WTC11 (cell line): ENCODE measurements at regions not wholly inside any gene's neighbourhood (a gene's known extent, or its start where the extent isn't known, plus 50 kb on each side); places are given as distances from the start of the nearest gene placed in this dataset.

Source experiments
- ATAC-seq: fragments of 200-7000 bp; cut with Tn5 transposase; 2 replicates; pipeline ENCODE4 v1.10.0; 2021; ENCODE audit warnings: mild to moderate bottlenecking, moderate library complexity
- CTCF ChIA-PET: fragments of 300-600 bp; sonication (Branson Sonifier 250); formaldehyde crosslinking; loops from one replicate; lab custom pipeline; 2021; ENCODE audit warnings: antibody characterized with exemption; lab: Charles Lee
- POLR2A ChIA-PET: fragments of 350-600 bp; sonication (Branson Sonifier 250); formaldehyde crosslinking; loops from one replicate; lab custom pipeline; 2021; ENCODE audit warnings: antibody characterized with exemption; lab: Charles Lee
- DNase-seq: peaks from one replicate; pipeline ENCODE4 v3.0.0; 2021; ENCODE audit warnings: low spot score
- H3K27ac Mint-ChIP-seq: 2 replicates; pipeline ENCODE4 v1.8.0; 2021; ENCODE audit warnings: mixed read lengths
- H3K27me3 Mint-ChIP-seq: 2 replicates; pipeline ENCODE4 v1.8.0; 2021; ENCODE audit warnings: low read depth, mild to moderate bottlenecking, moderate library complexity, mixed read lengths
- H3K36me3 Mint-ChIP-seq: 2 replicates; pipeline ENCODE4 v1.8.0; 2021; ENCODE audit warnings: mixed read lengths
- H3K4me1 Mint-ChIP-seq: 2 replicates; pipeline ENCODE4 v1.8.0; 2022; ENCODE audit warnings: mixed read lengths
- H3K4me3 Mint-ChIP-seq: 2 replicates; pipeline ENCODE4 v1.8.0; 2021; ENCODE audit warnings: mild to moderate bottlenecking, moderate library complexity, mixed read lengths
- H3K9me3 Mint-ChIP-seq: 2 replicates; pipeline ENCODE4 v1.8.0; 2021; ENCODE audit warnings: mixed read lengths
- ARID4B ChIP-seq: sonication (generic); formaldehyde crosslinking; IDR thresholded peaks from 2 replicates; pipeline ENCODE4 v1.8.0; 2023; ENCODE audit warnings: missing genetic modification reagents, mild to moderate bottlenecking, borderline replicate concordance
- ETV6 ChIP-seq: sonication (generic); formaldehyde crosslinking; IDR thresholded peaks from 2 replicates; pipeline ENCODE4 v1.8.1; 2022; ENCODE audit warnings: mild to moderate bottlenecking, missing genetic modification reagents
- FOXJ3 ChIP-seq: sonication (generic); formaldehyde crosslinking; IDR thresholded peaks from 2 replicates; pipeline ENCODE4 v1.9.0; 2021; ENCODE audit warnings: missing genetic modification reagents, mild to moderate bottlenecking, borderline replicate concordance
- GABPB1 ChIP-seq: sonication (generic); formaldehyde crosslinking; IDR thresholded peaks from 2 replicates; pipeline ENCODE4 v1.8.1; 2023; ENCODE audit warnings: mild to moderate bottlenecking, missing genetic modification reagents
- JAZF1 ChIP-seq: fragments of 250-450 bp; sonication (Bioruptor Pico); IDR thresholded peaks from 2 replicates; pipeline ENCODE4 v1.9.0; 2021; ENCODE audit warnings: moderate library complexity, mild to moderate bottlenecking, inconsistent platforms
- JUN ChIP-seq: sonication (generic); formaldehyde crosslinking; IDR thresholded peaks from 2 replicates; pipeline ENCODE4 v1.8.0; 2023; ENCODE audit warnings: mild to moderate bottlenecking, missing genetic modification reagents
- NFYB ChIP-seq: sonication (generic); formaldehyde crosslinking; conservative IDR thresholded peaks from 2 replicates; pipeline ENCODE4 v1.8.0; 2022; ENCODE audit warnings: low read depth, missing genetic modification reagents
- PRRX2 ChIP-seq: fragments of 250-450 bp; sonication (Bioruptor Pico); IDR thresholded peaks from 2 replicates; pipeline ENCODE4 v1.8.0; 2021; ENCODE audit warnings: mild to moderate bottlenecking
- SMAD3 ChIP-seq: sonication (generic); formaldehyde crosslinking; IDR thresholded peaks from 2 replicates; pipeline ENCODE4 v1.8.0; 2022; ENCODE audit warnings: missing genetic modification reagents, mild to moderate bottlenecking, borderline replicate concordance
- SMAD4 ChIP-seq: sonication (generic); formaldehyde crosslinking; IDR thresholded peaks from 2 replicates; pipeline ENCODE4 v1.8.0; 2022; ENCODE audit warnings: mild to moderate bottlenecking, missing genetic modification reagents
- SOX15 ChIP-seq: fragments of 250-450 bp; sonication (Bioruptor Pico); IDR thresholded peaks from 2 replicates; pipeline ENCODE4 v1.9.0; 2021; ENCODE audit warnings: mild to moderate bottlenecking
- ZBTB43 ChIP-seq: sonication (generic); formaldehyde crosslinking; IDR thresholded peaks from 2 replicates; pipeline ENCODE4 v1.8.1; 2023; ENCODE audit warnings: mild to moderate bottlenecking, missing genetic modification reagents
- ZNF121 ChIP-seq: sonication (generic); formaldehyde crosslinking; IDR thresholded peaks from 2 replicates; pipeline ENCODE4 v1.8.0; 2023; ENCODE audit warnings: missing genetic modification reagents
- ZNF138 ChIP-seq: sonication (generic); formaldehyde crosslinking; conservative IDR thresholded peaks from 2 replicates; pipeline ENCODE4 v1.8.1; 2022; ENCODE audit warnings: mild to moderate bottlenecking, moderate library complexity, missing genetic modification reagents
- ZNF281 ChIP-seq: sonication (generic); formaldehyde crosslinking; IDR thresholded peaks from 2 replicates; pipeline ENCODE4 v1.8.0; 2023; ENCODE audit warnings: mild to moderate bottlenecking, missing genetic modification reagents
- ZNF416 ChIP-seq: fragments of 250-450 bp; sonication (Bioruptor Pico); IDR thresholded peaks from 2 replicates; pipeline ENCODE4 v1.9.0; 2021; ENCODE audit warnings: mild to moderate bottlenecking, inconsistent platforms
- TF ChIP-seq, protein P1 (sequence below): sonication (generic); formaldehyde crosslinking; IDR thresholded peaks from 2 replicates; pipeline ENCODE4 v1.8.1; 2022; ENCODE audit warnings: mild to moderate bottlenecking, moderate library complexity, missing genetic modification reagents
- TF ChIP-seq, protein P2 (sequence below): fragments of 200-600 bp; IDR thresholded peaks from 2 replicates; pipeline ENCODE4 v1.8.0; 2022; ENCODE audit warnings: antibody characterized with exemption
- TF ChIP-seq, protein P3 (sequence below): sonication (generic); formaldehyde crosslinking; IDR thresholded peaks from 2 replicates; pipeline ENCODE4 v1.8.1; 2022; ENCODE audit warnings: mild to moderate bottlenecking, missing genetic modification reagents, moderate library complexity, borderline replicate concordance

- Mint-ChIP-seq H3K4me1 (peaks cover 31% of the 10 kb centered on the region), H3K27me3 (no peaks in the 10 kb centered on the region), H3K36me3 (peaks cover 10% of the 10 kb centered on the region), H3K9me3 (peaks cover 45% of the 10 kb centered on the region), H3K27ac (no peak overlapping the region), H3K4me3 (no peak overlapping the region)
- DNase-seq (no peak), ATAC-seq (no peak)
- ChIA-PET POLR2A (no interaction called here), CTCF (no interaction called here)
- no peak for TF ChIP-seq ZNF138 (CRISPR knock-in tag)
- TF ChIP-seq NFYB (CRISPR knock-in tag), result no peak
- no peak for TF ChIP-seq GABPB1 (CRISPR knock-in tag)
- TF ChIP-seq, protein P1, sequence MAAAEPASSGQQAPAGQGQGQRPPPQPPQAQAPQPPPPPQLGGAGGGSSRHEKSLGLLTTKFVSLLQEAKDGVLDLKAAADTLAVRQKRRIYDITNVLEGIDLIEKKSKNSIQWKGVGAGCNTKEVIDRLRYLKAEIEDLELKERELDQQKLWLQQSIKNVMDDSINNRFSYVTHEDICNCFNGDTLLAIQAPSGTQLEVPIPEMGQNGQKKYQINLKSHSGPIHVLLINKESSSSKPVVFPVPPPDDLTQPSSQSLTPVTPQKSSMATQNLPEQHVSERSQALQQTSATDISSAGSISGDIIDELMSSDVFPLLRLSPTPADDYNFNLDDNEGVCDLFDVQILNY, result no peak
- no peak for TF ChIP-seq ZBTB43 (CRISPR knock-in tag)
- TF ChIP-seq ZNF281 (CRISPR knock-in tag), result no peak
- no peak for TF ChIP-seq JUN
- TF ChIP-seq, protein P2, sequence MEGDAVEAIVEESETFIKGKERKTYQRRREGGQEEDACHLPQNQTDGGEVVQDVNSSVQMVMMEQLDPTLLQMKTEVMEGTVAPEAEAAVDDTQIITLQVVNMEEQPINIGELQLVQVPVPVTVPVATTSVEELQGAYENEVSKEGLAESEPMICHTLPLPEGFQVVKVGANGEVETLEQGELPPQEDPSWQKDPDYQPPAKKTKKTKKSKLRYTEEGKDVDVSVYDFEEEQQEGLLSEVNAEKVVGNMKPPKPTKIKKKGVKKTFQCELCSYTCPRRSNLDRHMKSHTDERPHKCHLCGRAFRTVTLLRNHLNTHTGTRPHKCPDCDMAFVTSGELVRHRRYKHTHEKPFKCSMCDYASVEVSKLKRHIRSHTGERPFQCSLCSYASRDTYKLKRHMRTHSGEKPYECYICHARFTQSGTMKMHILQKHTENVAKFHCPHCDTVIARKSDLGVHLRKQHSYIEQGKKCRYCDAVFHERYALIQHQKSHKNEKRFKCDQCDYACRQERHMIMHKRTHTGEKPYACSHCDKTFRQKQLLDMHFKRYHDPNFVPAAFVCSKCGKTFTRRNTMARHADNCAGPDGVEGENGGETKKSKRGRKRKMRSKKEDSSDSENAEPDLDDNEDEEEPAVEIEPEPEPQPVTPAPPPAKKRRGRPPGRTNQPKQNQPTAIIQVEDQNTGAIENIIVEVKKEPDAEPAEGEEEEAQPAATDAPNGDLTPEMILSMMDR, result no peak
- no peak for TF ChIP-seq SMAD3
- TF ChIP-seq, protein P3, sequence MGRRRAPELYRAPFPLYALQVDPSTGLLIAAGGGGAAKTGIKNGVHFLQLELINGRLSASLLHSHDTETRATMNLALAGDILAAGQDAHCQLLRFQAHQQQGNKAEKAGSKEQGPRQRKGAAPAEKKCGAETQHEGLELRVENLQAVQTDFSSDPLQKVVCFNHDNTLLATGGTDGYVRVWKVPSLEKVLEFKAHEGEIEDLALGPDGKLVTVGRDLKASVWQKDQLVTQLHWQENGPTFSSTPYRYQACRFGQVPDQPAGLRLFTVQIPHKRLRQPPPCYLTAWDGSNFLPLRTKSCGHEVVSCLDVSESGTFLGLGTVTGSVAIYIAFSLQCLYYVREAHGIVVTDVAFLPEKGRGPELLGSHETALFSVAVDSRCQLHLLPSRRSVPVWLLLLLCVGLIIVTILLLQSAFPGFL (CRISPR knock-in tag), result no peak
- no peak for TF ChIP-seq ZNF416 (CRISPR knock-in tag)
- no peak for TF ChIP-seq PRRX2
- TF ChIP-seq FOXJ3 (CRISPR knock-in tag), result no peak
- no peak for TF ChIP-seq SMAD4
- no peak for TF ChIP-seq ETV6 (CRISPR knock-in tag)
- TF ChIP-seq ZNF121 (CRISPR knock-in tag), result no peak
Observed at GRCh38 chr6:169101981-169102380, 151.7 kb downstream of the THBS2 start.

DNA sequence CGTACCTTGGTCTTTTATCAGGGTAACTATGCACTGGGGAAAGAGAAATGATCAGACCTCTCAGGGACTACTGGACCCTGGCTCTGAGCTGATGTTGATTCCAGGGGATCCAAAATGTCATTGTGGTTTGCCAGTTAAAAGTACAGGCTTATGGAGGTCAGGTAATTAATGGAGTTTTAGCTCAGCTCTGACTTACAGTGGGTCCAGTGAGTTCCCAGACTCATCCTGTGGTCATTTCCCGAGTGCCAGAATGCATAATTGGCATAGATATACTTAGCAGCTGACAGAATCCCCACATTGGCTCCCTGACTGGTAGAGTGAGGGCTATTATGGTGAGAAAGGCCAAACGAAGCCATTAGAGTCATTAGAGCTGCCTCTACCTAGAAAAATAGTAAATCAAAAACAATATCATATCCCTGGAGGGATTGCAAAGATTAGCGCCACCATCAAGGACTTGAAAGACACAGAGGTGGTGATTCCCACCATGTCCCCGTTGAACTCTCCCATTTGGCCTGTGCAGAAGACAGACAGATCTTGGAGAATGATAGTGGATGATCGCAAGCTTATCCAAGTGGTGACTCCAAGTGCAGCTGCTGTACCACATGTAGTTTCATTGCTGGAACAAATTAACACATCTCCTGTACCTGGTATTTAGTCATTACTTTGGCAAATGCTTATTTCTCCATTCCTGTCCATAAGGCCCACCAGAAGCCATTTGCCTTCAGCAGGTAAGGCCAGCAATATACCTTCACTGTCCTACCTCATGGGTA is 152.4 kb downstream of the THBS2 start:
- H3K4me1 Mint-ChIP-seq, result peaks cover 32% of the 10 kb centered on the region
- TF ChIP-seq ARID4B (CRISPR knock-in tag) (no peak), SMAD4 (no peak), JAZF1 (CRISPR knock-in tag) (no peak), SOX15 (no peak)
- no peak overlapping the region for H3K4me3 Mint-ChIP-seq
- H3K27me3 Mint-ChIP-seq, result no peaks in the 10 kb centered on the region
- no peak overlapping the region for H3K27ac Mint-ChIP-seq
- DNase-seq (no peak), ATAC-seq (no peak)
- CTCF ChIA-PET, result no interaction called here
- peaks cover 40% of the 10 kb centered on the region for H3K9me3 Mint-ChIP-seq
- POLR2A ChIA-PET, result no interaction called here
- peaks cover 9% of the 10 kb centered on the region for H3K36me3 Mint-ChIP-seq
